HG02623 (cell line): ENCODE measurements at regions not wholly inside any gene's neighbourhood (a gene's known extent, or its start where the extent isn't known, plus 50 kb on each side); places are given as distances from the start of the nearest gene placed in this dataset.

ENCODE experiments used
- ATAC-seq: cut with Tn5 transposase; IDR thresholded peaks from one replicate; pipeline ENCODE4 v1.9.1; 2021; ENCODE audit warnings: moderate library complexity; ENCODE audit not compliant: unreplicated experiment

DNA sequence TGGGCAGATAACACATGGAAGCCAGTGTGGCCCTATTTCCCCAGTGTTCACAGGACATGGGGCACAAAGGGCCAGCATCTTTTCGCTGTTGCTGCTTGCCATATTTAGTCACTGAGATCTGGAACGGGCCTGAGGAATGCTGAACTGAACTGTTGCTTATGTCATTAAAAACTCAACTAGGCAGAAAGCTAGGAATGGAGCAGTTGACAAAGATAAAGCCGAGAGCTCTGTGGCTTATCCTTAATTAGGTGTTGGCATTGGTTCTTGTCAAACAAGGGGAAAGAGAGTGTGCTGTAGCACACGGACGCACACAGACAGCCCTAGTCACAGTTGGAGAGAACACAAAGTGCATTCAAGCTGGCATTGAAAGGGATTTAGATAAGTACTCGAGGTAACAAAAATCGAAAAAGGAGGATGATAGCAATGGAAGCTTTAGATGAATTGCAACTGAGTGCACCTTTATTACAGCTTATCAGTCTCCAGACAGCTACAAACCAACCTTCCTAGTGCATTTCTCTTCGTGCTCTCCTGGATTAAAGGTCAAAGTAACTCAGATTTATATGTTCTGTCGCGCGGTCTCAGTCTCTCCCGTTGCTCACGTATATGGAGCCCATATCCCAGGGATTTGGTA, 450.2 kb upstream of the ZNF608 start:
- no peak for ATAC-seq

DNA sequence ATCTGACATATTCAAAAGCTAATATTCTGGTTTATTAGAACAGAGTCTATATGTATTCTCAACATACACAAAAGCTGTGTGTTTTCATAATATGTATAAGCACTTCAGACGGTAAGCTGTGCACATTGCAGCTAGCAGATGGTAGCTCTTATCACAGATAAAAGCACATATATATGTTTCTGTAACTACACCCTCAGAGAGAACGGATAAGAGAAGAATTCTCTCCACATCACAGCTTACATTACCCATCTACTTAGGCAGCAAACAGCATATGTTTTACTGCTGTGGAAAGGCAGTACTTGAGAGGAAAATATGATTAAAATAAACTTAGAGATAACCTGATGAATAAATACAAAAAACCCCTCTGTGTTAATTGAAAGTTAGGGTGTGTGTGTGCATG, 450.9 kb upstream of the ZNF608 start:
- no peak for ATAC-seq

DNA sequence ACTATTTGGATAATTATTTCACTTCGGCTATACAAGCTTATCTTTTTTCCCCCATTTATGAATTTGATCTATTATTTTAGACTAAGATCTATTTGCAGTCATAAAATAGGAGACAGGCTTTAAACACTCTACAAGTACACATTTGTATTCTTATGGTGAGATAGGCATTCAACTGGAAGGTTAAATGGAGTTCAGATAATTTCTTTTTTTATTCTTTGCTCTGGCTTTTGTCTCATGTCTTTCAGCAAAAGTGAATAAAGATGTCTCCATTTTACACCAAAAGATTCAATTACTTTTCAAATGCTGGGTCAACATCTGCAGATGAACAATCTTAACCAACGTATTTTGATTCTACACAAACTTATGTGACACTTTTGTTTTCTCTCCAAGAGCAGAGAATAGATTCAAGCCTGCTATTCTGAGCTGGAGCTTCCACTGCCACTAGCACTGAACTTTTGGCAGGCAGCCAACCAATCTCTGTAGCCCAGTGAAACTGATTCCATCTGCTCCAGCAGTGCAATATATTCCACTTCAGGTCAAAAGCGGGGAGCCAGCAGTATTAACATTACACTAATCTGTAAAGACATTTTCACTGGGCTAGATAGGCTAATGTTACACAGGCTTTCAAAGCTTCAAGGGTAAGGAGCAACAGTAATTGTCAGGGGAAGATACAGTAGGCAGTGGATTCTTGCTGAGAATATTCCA, 452.0 kb upstream of the ZNF608 start:
- no peak for ATAC-seq

DNA sequence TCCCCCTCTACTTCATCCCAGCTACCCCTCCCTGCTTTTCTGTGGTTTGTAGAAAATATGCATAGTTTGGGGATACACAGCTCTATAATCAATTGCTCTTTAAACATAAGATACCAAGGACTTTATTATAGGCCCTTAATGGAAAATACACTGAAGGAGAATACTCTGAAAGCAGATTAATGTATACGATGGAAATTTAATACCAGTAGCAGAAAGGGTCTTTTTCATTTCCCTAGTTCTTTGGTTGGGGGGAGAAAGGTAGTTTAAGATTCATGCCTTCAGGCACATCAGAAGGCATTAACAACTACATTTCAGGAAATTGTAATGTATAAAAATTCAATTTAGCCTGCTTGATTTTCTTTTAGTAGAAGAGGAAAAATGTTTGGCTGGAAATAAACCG, 452.9 kb upstream of the ZNF608 start:
- no peak for ATAC-seq

DNA sequence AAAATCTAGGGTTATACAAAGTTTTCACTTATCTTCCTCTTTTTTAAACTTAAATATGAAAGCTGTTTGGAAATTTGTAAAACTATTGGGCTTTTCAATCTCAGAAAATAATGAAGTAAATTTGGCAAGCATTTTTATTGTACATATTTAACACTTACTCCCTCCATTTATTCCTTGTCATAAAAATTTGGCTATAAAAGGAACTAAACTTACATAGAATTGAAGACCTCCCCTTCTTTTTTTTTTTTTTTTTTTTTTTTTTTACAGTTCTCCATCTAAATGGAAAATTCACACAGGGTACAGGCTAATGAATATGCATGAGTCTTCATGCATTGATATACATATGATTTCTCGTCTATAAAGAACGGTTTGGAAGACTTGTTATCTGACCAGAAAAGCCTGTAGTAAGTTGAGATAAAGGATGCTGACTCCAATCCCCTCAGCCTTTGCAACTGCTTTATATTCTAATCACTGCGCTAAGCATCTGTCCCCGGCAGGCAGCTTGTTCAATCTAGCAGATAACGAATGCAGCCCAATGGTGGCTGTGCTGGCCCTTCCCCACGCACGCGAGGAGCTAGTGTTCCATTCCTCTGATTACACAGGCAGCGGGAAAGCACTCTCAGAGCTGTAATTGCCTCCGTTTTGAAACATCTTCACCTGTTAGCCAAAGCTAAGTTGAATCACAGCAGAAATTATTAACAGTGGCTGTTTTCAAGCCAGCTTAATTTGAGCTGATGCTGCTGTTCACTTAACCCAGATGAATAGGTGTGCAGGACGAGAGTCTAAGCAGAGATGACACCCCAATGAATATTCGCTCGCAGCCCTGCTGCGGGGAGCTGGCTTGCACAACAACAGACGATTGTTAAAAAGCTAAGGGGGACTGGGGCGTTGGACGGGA, 453.8 kb upstream of the ZNF608 start:
- no peak for ATAC-seq

DNA sequence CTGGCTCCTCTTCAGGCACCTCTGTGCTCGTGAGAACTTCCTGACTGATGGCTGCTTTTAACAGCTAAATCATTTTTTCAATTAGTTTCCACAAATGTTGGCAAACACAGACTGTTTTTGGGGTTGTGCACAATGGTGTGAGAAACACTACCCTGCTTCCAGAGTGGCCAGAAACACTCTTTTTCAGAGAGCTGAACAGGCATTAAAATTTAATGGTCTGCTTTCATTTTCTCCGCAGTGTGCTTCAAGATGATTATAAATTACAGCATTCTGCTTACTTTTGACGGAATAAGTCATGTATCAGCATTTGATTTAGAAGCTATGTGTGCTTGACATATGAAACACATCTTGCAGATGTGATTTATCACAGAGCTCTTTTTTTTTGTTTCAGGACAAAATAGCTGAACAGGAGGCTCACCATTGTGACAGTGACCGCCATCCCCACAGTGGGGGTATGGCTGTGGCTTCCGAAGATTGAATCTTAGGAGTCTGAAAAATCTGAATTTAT, 454.5 kb upstream of the ZNF608 start:
- ATAC-seq, result no peak

DNA sequence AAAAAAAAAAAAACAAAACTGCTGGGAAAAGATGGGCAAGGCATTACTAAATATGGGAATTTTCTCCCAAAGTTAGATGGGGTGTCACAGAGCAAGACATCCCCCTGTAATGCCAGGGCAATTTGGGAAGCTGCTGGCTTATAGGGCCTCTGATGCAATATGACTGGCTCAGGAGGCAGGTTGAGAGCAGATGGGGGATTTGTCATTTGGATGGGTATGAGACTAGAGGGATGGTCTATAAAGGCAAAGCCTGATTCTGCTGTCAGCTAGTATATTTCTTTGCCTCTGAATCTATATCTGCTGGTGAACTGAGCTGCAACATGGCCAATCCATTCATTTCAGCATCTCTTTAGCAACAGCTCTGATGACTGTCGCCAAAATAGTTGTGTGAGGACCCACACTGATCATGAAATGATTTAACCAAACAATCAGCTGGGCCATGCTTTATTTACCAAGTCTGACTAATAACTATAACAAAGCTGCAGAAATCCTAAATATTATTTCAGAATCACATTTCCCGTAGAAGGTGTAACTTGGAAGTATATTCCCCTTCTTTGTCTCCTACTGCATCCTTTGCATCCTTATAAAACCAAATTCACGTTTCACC, 455.1 kb upstream of the ZNF608 start:
- no peak for ATAC-seq

DNA sequence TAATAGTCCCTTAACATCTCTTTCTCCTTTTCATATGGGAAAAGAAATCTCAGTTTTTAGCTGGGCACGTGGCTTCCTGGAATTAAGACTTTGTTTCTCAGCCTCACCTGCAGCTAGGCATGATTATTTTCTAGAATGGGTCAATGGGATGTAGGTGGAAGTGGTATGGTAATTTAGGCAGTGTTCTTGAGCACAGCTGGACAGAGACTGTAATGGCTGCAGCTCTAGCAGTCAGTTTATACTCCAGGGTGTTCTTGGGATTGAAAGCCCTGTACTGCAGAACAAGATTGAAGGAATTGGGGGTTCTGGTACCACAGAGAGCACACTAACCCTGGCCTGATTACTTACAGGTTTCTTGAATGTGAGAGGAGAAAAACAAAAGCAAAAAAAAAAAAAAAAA, 455.9 kb upstream of the ZNF608 start:
- no peak for ATAC-seq

DNA sequence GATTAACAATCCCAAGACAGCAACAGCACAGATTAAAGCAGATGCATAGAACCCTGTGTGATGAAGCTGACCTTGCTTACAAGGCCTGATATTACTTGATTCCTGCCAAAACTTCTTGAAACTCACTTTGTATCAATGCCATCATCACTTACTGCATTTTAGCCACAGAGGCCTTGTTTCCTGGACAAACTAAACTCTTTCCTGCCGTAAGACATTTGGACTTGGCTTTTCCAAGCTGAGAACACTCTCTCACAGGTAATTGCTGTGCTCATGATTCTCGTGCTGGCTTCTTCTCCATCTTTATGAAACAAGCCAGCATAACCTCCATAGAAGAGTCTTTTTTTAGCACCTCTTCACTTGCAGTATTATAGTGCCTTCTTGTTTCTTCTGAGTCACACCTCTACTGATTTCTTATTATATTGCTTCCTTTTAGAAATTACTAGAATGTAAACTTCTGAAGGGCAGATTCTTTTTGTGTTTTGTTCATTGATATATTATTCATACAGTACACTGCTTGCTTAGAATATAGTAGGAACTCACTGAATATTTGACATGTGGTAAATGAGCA, 456.5 kb upstream of the ZNF608 start:
- no peak for ATAC-seq

DNA sequence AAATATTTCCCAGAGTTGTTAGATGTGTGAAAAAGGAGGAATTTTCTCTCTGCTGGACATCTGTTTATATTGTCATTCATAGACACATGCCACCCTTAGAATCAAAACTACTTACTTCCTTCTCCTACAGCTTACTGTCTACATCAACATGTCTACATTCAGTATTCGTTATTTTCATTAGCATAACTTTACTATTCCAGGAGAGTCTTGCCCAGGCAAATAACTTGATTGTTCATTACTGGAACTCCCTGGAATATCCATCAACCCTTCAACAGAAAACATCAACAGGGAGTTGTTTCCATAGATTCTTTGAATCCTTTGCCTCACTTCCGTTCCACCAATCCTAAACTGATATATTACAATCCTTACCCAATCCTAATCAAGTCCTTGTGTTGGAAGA, 457.5 kb upstream of the ZNF608 start:
- ATAC-seq, result no peak

DNA sequence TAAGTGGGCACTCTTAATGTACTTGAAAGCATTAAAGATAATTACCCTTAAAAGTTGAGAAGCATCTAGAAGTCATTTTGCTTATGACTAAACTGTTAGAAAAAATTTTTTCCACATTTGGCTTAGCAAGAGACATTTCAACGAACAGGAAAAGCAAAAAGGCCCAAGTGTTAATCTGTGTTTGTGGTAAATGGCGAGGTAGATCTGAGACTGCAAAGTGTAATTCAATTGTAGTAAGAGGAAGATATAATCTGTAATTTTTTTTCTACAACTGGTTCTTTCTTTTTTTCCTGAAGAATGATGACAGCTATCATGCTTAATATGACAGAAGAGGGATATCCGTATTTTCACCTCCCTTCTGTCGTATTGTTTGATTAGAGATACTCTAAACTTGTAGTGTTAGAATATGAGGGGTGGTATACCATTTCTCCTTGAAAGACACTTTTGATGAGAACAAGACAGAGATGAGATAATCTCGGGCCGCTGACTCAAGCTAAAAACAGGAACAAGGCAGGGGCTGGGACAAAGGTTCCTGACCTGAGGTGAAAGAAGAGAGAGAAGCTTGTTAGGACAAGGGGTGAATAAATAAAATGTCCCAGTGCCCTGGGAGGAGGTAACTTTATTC, 459.3 kb upstream of the ZNF608 start:
- no peak for ATAC-seq

DNA sequence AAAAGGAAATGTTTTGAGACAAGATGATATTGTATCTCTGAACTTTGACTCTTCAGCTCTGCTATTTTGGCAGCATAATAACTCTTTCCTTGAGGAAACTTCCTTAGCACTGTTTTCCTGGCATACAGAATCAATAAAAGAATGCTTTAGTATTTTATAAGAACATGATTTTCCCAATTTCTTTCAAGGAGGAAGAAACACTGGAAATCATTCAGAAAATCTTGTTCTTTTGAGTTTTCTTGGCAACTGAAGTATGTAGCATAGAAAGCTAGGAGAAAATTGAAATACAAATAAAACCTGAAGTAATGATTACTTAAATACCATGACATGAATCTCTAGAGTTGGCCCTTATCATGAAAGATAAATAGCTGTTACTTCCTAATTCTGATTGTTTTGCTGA, 461.4 kb upstream of the ZNF608 start:
- no peak for ATAC-seq

DNA sequence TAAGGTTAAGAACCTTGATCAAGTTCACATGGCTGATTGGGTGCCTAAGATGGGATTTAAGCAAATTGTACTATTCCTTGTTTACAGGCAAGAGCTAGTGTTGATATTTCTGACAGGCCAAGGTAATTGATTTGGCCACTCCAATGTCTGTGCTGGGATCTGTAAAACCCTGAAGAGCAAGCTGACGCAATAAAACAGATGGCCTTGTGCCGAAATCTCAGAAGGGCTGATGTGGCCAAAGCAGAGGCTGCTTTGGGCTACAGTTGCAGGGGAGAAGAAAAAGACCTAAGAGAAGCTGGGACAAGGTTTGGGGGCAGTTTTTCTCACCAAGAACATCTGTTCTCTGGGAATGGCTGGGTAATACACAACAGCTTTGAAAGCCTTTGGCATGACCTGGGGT, 463.2 kb upstream of the ZNF608 start:
- no peak for ATAC-seq

DNA sequence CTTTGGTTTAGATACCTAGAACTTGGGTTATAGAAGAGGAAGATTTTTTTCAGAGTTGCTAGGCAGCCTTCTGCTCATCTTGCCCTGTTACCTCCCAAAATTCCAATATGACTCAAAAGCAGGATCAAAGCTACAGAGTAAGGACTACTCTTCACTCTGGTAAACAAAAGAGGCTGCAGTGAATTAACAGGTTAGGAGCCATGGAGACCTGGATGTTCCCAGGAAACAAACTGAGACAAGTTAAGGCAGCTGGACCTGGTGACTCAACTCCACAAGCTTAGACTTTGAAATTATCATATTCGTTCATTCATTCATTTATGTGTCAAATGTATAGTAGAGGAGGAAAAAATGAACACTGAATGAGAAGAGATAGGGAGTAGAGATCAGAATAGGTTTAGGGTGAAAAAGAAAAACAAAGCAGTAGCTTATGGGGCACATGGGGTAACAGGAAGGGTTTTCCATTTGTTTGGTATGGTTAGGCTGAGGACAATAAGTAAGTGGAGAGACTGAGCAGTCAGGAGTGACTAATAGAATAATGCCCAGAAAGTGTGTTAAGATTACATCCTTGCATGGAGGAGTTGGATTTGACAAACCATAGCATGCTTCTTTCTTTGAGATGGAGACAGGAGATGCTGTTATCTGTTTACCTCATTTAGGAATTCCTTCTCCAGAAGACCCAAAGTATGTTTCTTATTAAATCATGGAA, 464.0 kb upstream of the ZNF608 start:
- ATAC-seq, result no peak

DNA sequence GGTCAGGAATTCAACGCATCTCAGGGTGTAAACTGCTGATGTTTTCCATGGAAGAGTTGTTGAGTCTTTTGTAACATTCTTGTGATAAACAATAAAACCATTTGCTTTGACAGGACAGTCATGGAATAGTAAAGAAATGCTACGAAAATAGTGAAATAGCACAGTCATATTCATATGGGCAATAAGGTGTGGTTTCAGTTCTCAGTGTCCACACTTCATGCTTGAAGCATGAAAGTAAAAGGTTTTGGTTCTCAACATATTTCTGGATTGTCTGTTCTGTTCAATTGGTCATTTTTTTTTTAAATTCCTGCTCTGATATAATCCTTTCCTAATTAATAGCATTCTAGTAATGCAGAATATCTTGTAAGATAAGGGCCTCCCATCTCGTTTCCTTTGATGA, 467.6 kb upstream of the ZNF608 start:
- ATAC-seq, result peak; percentile 83

DNA sequence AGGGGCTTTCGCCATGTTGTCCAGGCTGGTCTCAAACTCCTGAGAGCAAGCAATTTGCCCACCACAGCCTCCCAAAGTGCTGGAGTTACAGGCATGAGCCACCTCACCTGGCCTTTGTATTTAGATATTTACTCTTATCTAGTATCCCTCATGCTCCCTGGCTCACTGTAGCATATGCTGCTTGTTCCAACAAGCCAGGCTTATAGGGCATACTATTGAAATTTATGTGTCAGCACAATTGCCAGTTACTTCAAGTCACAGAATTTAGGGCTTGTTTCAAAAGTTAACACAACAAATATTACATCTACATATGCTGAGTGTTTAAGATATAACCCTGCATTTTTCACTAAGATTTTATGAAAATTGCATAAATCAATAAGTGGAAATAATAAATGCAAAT, 469.2 kb upstream of the ZNF608 start:
- no peak for ATAC-seq

DNA sequence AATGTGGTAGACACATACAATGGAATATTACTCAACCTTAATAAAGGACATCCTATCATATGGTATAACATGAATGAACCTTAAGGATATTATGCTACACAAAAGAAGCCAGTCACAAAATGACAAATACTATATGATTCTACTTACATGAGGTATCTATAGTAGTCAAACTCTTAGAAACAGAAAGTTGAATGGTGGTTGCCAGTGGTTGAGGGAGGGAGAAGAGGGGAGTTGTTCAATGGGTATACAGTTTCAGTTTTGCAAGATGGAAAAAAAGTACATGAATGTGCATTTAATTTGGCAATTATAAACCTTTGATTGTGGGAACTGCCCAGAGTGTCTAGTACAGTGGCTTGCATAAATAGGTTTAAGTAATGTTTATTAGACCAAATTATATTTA, 473.3 kb upstream of the ZNF608 start:
- no peak for ATAC-seq

DNA sequence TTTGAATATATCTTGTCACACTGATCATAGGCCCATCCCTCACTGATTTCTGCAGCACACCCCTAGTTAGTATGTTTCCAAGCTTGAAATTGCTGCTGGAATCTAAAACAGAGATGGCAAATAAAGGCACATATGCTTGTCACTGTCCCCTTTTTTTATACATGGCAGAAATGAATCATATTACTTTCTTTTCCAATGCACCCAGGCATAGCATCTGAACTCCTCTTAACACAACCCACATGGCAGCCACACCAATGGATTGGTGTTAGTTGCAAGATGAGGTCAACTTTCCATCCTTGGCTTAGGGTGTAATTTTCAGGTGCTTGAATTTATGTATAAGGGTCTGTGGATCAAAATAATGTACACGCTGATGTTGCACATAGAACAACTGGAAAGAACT, 473.8 kb upstream of the ZNF608 start:
- ATAC-seq, result no peak

DNA sequence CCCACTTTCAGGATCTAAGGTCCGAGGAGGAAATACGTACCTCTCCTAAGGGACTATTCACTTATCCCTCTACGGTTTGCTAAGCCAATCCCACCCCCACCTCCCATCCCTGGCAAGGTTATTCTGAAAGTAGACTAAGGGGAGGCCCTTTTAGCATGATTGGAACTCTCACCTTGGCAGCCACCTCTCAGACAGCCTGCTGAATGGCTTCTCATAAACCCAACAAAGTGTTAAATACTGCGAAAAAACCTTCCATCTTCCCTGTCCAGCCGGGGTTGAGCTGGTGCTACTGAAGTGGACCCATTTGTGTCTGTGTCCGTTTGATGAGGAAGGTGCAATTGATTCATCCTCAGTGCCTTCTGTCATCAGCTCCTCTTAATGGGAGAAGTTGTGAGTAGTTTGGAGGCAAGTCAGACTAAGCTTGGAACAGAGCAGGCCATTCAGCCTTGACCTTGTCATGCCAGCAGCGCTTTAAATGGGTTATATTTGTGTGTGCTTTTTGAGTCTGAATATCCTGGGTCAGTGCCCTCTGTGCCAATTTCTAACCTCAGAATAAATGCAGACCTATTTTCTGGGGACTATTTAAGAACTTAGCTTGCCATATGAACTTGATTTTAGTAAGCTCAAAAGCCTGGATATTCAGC, 476.3 kb upstream of the ZNF608 start:
- ATAC-seq, result no peak
